ENCODE measurements at regions not wholly inside any gene's neighbourhood (a gene's known extent, or its start where the extent isn't known, plus 50 kb on each side); places are given as distances from the start of the nearest gene placed in this dataset.

DNA sequence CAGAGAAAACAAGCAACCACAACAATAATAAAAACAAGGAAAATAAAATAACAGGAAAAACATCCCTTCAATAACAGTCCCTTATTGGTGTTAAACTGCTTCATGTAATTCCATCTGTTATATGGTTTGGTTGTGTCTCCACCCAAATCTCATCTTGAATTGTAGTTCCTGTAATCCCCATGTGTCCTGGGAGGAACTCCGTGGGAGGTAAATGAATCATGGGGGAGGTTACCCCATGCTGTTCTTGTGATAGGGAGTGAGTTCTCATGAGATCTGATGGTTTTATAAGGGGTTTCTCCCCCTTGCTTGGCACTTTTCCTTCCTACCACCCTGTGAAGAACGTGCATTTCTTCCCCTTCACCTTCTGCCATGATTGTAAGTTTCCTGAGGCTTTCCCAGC is 369.8 kb downstream of the TMEM232 start:
- DNase-seq (ENCODE audit: low spot score) = no peak

DNA sequence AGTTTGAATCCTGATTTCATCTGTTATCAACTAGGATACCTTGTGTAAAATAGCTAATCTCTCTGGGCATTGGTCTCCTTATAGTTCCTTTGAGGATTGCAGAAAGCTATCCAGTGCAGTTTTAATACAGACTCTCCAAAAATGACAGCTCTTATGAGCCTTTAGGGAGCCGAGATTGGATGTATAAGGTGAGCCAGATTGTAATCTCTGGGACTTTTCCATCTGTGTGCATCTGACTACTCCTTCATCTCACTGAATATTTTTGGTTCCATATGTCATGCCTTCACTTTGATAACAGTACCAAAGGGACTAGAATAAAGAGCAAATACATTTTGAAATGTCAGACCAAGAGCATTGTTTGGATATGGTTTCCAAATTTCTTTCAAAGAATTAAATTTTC is 367.2 kb downstream of the TMEM232 start:
- no peak for DNase-seq (ENCODE audit: low spot score)

DNA sequence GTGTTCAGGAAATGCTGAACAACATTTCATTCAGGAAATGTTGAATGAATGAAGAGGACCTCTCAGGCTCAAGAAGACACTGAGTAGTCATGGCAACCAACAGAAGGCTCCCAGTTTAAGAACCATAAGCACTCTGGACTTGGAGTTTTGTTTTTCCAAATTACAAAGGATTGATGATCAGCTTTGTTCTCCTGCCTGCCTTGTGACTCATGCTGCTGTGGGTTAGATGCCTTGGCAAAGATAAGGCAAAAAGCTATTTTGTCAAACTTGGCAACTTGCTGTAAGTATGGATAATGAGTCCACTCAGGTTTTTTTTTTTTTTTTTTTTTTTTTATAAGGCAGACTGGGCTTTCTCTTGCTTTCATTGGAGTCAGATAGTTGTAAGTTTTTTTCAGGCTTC is 365.0 kb downstream of the TMEM232 start:
- no peak for DNase-seq (ENCODE audit: low spot score)

DNA sequence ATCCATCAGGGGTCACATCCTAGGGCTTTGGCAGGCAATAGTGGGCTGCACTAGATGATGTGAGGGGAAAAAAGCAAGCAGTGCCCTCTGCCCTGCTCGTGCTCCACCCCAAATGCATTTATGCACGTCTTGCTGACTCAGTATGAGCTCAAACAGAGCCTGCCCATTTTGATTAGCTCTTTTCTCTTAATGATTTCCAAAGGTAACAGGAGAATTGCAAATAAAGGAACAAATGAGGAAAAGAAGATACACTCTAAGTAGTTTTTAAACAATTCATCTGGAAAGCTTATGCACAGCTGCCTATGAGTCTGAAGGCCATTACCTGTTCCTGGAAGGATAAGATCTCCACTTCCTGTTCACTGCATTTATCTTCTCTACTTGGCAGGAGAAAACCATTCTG is 364.2 kb downstream of the TMEM232 start:
- DNase-seq (ENCODE audit: low spot score) = no peak

DNA sequence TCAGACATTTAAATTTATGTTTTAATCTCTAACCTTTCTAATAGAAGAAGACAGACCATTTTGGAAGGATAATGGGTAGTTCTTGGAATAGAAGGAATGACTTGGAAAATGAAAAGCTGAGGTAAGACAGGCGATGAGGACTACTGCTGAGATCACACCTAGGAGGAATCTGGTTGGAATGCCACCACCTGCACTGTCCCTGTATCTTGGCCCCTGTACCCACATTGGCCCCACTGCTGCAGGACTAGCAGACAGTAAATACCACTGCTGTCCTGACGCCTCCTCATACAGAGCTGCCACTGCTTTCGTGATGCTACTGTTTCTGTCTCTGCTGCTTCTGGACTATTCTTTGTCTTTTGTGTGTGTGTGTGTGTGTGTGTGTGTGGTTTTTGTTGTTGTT is 359.8 kb downstream of the TMEM232 start:
- DNase-seq (ENCODE audit: low spot score) = no peak
